ENCODE measurements at regions not wholly inside any gene's neighbourhood (a gene's known extent, or its start where the extent isn't known, plus 50 kb on each side); places are given as distances from the start of the nearest gene placed in this dataset.

DNA sequence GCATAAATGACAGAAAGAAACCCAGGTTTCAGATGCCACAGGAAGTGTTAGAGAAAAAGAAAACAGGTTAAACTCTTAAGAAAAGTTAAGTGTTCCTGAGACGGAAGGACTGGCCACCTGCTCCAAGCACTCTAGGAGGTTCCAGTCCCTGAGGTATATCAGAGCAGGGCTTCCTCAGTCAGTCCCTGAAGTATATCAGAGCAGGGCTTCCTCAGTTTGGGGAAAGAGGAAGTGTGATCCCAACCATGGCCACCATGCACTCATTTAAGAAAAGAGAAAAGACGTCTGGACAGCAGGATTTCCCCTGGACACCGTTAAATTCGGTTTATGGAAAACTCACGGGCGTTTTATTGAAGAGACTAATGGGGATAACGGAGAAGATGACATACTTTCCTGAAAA, 133.4 kb upstream of the PFKP start:
- TF ChIP-seq, protein P1, sequence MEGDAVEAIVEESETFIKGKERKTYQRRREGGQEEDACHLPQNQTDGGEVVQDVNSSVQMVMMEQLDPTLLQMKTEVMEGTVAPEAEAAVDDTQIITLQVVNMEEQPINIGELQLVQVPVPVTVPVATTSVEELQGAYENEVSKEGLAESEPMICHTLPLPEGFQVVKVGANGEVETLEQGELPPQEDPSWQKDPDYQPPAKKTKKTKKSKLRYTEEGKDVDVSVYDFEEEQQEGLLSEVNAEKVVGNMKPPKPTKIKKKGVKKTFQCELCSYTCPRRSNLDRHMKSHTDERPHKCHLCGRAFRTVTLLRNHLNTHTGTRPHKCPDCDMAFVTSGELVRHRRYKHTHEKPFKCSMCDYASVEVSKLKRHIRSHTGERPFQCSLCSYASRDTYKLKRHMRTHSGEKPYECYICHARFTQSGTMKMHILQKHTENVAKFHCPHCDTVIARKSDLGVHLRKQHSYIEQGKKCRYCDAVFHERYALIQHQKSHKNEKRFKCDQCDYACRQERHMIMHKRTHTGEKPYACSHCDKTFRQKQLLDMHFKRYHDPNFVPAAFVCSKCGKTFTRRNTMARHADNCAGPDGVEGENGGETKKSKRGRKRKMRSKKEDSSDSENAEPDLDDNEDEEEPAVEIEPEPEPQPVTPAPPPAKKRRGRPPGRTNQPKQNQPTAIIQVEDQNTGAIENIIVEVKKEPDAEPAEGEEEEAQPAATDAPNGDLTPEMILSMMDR (IDR thresholded peaks at IDR 0.05), result no peak
- no peak for TF ChIP-seq POLR2A (IDR thresholded peaks at IDR 0.05)

Data from right lobe of liver (tissue), 4 donors.